ENCODE measurements at regions not wholly inside any gene's neighbourhood (a gene's known extent, or its start where the extent isn't known, plus 50 kb on each side); places are given as distances from the start of the nearest gene placed in this dataset.

DNA sequence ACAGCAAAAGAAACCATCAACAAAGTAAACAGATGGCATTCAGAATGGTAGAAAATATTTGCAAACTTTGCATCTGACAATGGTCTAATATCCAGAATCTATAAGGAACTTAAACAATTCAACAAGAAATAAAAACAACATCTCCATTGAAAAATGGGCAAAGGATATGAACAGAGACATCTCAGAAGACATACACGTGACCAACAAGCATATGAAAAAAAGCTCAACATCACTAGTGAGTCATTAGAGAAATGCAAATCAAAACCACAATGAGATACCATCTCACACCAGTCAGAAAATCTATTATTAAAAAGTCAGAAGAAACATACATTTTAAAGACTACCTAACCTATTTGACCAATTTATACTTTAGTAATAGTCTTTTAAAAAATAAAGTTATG lies 571.3 kb upstream of the NRG3 start:
- whole genome bisulfite sequencing, 2 experiments (ENCODE audit: extremely low coverage in 1 of 2, insufficient coverage in 1 of 2, insufficient read length in 1 of 2, insufficient replicate concordance in 2 of 2, low coverage in 1 of 2, low lambda C conversion rate in 2 of 2, missing lambda C conversion rate in 1 of 2) = 85% methylated on average over 1 of the region's 1 CpG; no CpG with 5 or more reads in 1 of the 2 experiments
- no peak overlapping the region for H2BK5ac ChIP-seq (ENCODE audit: low read depth, low read length)
- H4K5ac ChIP-seq (ENCODE audit: insufficient read length, low read depth, low read length) = no peak overlapping the region
- no peaks in the 10 kb centered on the region for H3K4me1 ChIP-seq (replicated peaks in 1 of 4; ENCODE audit: control insufficient read depth in 3 of 4, insufficient read depth in 4 of 4, low read length in 3 of 4)
- DNase-seq (ENCODE audit: low read depth in 1 of 2, low spot score in 2 of 2) (no peak), FAIRE-seq (no peak)
- no peaks in the 10 kb centered on the region for H3K9me3 ChIP-seq (ENCODE audit: insufficient read depth in 2 of 2, low read depth in 1 of 2, low read length in 1 of 2)
- no peak overlapping the region for H3K56ac ChIP-seq (replicated peaks; ENCODE audit: insufficient read length, low read depth, low read length)
- no peak overlapping the region for H2AFZ ChIP-seq (ENCODE audit: low read length)
- no peak overlapping the region for H3K4me2 ChIP-seq (ENCODE audit: insufficient read depth in 1 of 2, low read depth in 2 of 2, low read length in 2 of 2)
- no peak overlapping the region for H2AK5ac ChIP-seq (ENCODE audit: low read depth, low read length)
- H4K8ac ChIP-seq (ENCODE audit: extremely low read depth, insufficient read depth, low read length) = no peak overlapping the region
- no peaks in the 10 kb centered on the region for H3K23me2 ChIP-seq (ENCODE audit: low read depth, low read length)
- no peaks in the 10 kb centered on the region for H3K79me2 ChIP-seq (ENCODE audit: control insufficient read depth in 1 of 2, insufficient read depth in 2 of 2, low read length in 2 of 2)
- ChIA-PET POLR2A (ENCODE audit: partially characterized antibody) (no interaction called here), CTCF (ENCODE audit: partially characterized antibody) (no interaction called here)
- TF ChIP-seq, protein P1, sequence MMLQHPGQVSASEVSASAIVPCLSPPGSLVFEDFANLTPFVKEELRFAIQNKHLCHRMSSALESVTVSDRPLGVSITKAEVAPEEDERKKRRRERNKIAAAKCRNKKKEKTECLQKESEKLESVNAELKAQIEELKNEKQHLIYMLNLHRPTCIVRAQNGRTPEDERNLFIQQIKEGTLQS (IDR thresholded peaks at IDR 0.05; ENCODE audit: insufficient read depth, low read depth, low read length) = no peak
- no peak for TF ChIP-seq CTBP2 (IDR thresholded peaks at IDR 0.05; ENCODE audit: borderline replicate concordance, insufficient read depth, insufficient read length, low read length)
- TF ChIP-seq SIRT6 (IDR thresholded peaks at IDR 0.05; ENCODE audit: low read length) = no peak
- no peak for TF ChIP-seq POLR2AphosphoS5 (IDR thresholded peaks at IDR 0.05; ENCODE audit: low read depth, low read length)
- H3K27ac ChIP-seq (ENCODE audit: low read depth, low read length) = no peak overlapping the region
- no peaks in the 10 kb centered on the region for H4K20me1 ChIP-seq (replicated peaks in 1 of 2; ENCODE audit: control insufficient read depth in 1 of 2, insufficient read depth in 2 of 2, low read length in 2 of 2)
- H2BK12ac ChIP-seq (ENCODE audit: low read depth, low read length) = no peak overlapping the region
- no peak overlapping the region for H2BK20ac ChIP-seq (ENCODE audit: low read length)
- H3K23ac ChIP-seq (ENCODE audit: insufficient read length) = no peak overlapping the region
- H3K4me3 ChIP-seq (ENCODE audit: extremely low read depth in 1 of 4, insufficient read depth in 2 of 4, low read depth in 3 of 4, low read length in 4 of 4) = no peak overlapping the region
- no peaks in the 10 kb centered on the region for H3K79me1 ChIP-seq (ENCODE audit: low read depth, low read length)
- no peak overlapping the region for H3K9ac ChIP-seq (replicated peaks in 1 of 4; ENCODE audit: extremely low read depth in 1 of 4, low read depth in 3 of 4, low read length in 3 of 4)
- H3K18ac ChIP-seq (ENCODE audit: extremely low read depth, low read length) = no peak overlapping the region
- no peak overlapping the region for H2BK120ac ChIP-seq (replicated peaks; ENCODE audit: low read depth, low read length)
- H3K14ac ChIP-seq (ENCODE audit: insufficient read length) = no peak overlapping the region
- H4K91ac ChIP-seq (replicated peaks; ENCODE audit: insufficient read length, low read length) = no peak overlapping the region
- no peak overlapping the region for H3K4ac ChIP-seq (replicated peaks; ENCODE audit: insufficient read length, low read depth, low read length)
- no peaks in the 10 kb centered on the region for H3K27me3 ChIP-seq (replicated peaks in 1 of 4; ENCODE audit: control insufficient read depth in 3 of 4, extremely low read depth in 1 of 4, insufficient read depth in 3 of 4, low read length in 3 of 4)
- H2BK15ac ChIP-seq (ENCODE audit: low read length) = no peak overlapping the region
- H3K36me3 ChIP-seq (ENCODE audit: control insufficient read depth in 2 of 4, insufficient read depth in 4 of 4, low read length in 3 of 4) = no peaks in the 10 kb centered on the region
